ENCODE measurements at regions not wholly inside any gene's neighbourhood (a gene's known extent, or its start where the extent isn't known, plus 50 kb on each side); places are given as distances from the start of the nearest gene placed in this dataset.

GRCh38 chr10:131585761-131586160 lies 274.2 kb upstream of the TCERG1L start:
- no peak for FAIRE-seq

GRCh38 chr10:131586958-131587357 lies 275.4 kb upstream of the TCERG1L start:
- FAIRE-seq: no peak

GRCh38 chr10:131587976-131588680 lies 276.6 kb upstream of the TCERG1L start:
- FAIRE-seq: no peak

- no peak for FAIRE-seq
Measured at GRCh38 chr10:131588704-131589220, 277.2 kb upstream of the TCERG1L start.

- FAIRE-seq: no peak
Measured at GRCh38 chr10:131590567-131590966, 279.0 kb upstream of the TCERG1L start.

- FAIRE-seq: no peak
Measured at GRCh38 chr10:131591936-131592335, 280.4 kb upstream of the TCERG1L start.

GRCh38 chr10:131609176-131609575 lies 291.6 kb upstream of the PPP2R2D start:
- no peak for FAIRE-seq

- no peak for FAIRE-seq
Measured at GRCh38 chr10:131615150-131615549, 285.7 kb upstream of the PPP2R2D start.

- FAIRE-seq: no peak
Measured at GRCh38 chr10:131616040-131616439, 284.8 kb upstream of the PPP2R2D start.

- FAIRE-seq: no peak
Measured at GRCh38 chr10:131617113-131617858, 283.5 kb upstream of the PPP2R2D start.

GRCh38 chr10:131618587-131619267 lies 282.1 kb upstream of the PPP2R2D start:
- no peak for FAIRE-seq

GRCh38 chr10:131620314-131620713 lies 280.5 kb upstream of the PPP2R2D start:
- no peak for FAIRE-seq

GRCh38 chr10:131620904-131621303 lies 279.9 kb upstream of the PPP2R2D start:
- no peak for FAIRE-seq

GRCh38 chr10:131621784-131622624 lies 278.8 kb upstream of the PPP2R2D start:
- FAIRE-seq: no peak

- no peak for FAIRE-seq
Measured at GRCh38 chr10:131625041-131625440, 275.8 kb upstream of the PPP2R2D start.

GRCh38 chr10:131626274-131626673 lies 274.5 kb upstream of the PPP2R2D start:
- FAIRE-seq: no peak

GRCh38 chr10:131629026-131629770 lies 271.6 kb upstream of the PPP2R2D start:
- no peak for FAIRE-seq

- no peak for FAIRE-seq
Measured at GRCh38 chr10:131630772-131631258, 270.0 kb upstream of the PPP2R2D start.

- FAIRE-seq: no peak
Measured at GRCh38 chr10:131631619-131632018, 269.2 kb upstream of the PPP2R2D start.

GRCh38 chr10:131635564-131636015 lies 265.2 kb upstream of the PPP2R2D start:
- no peak for FAIRE-seq

- no peak for FAIRE-seq
Measured at GRCh38 chr10:131636116-131636515, 264.7 kb upstream of the PPP2R2D start.
